DND-41 (cell line): ENCODE measurements at regions not wholly inside any gene's neighbourhood (a gene's known extent, or its start where the extent isn't known, plus 50 kb on each side); places are given as distances from the start of the nearest gene placed in this dataset.

Source experiments
- ATAC-seq: fragments of 200-7000 bp; cut with Tn5 transposase; 3 replicates; pipeline ENCODE4 v1.9.1; 2021; ENCODE audit warnings: low read depth; ENCODE audit not compliant: insufficient read depth
- DNase-seq: peaks from one replicate; pipeline ENCODE4 v3.0.0-alpha.2; 2020
- H2AFZ ChIP-seq: 2 replicates; pipeline ENCODE4 v1.6.0; 2012; ENCODE audit warnings: low read depth, low read length
- H3K27ac ChIP-seq: 2 replicates; pipeline ENCODE4 v1.5.1; 2012; ENCODE audit warnings: low read length, inconsistent platforms
- H3K27me3 ChIP-seq: fragments of 200-600 bp; sonication (generic); 2 replicates; pipeline ENCODE4 v1.6.0; 2012; ENCODE audit warnings: low read length, mild to moderate bottlenecking, inconsistent platforms; ENCODE audit not compliant: insufficient read depth, poor library complexity
- H3K36me3 ChIP-seq: 2 replicates; pipeline ENCODE4 v1.5.1; 2012; ENCODE audit warnings: low read length, inconsistent platforms; ENCODE audit not compliant: insufficient read depth
- H3K4me1 ChIP-seq: 2 replicates; pipeline ENCODE4 v1.5.1; 2012; ENCODE audit warnings: mild to moderate bottlenecking, low read length; ENCODE audit not compliant: insufficient read depth
- H3K4me2 ChIP-seq: 2 replicates; pipeline ENCODE4 v1.6.0; 2012; ENCODE audit warnings: mild to moderate bottlenecking, moderate library complexity, low read length, inconsistent platforms; ENCODE audit not compliant: insufficient read depth
- H3K4me3 ChIP-seq, 2 experiments: fragments of 200-600 bp in 1 of 2; shearing (Covaris generic) in 1 of 2; 2 replicates each; pipeline ENCODE4 v1.5.1; 2012 to 2016; ENCODE audit warnings: inconsistent platforms in 2 of 2, low read length in 2 of 2, mild to moderate bottlenecking in 2 of 2, low read depth in 1 of 2, moderate library complexity in 1 of 2
- H3K79me2 ChIP-seq: 2 replicates; pipeline ENCODE4 v1.6.0; 2012; ENCODE audit warnings: low read length, inconsistent platforms; ENCODE audit not compliant: insufficient read depth
- H3K9ac ChIP-seq: 2 replicates; pipeline ENCODE4 v1.6.0; 2012; ENCODE audit warnings: low read depth, mild to moderate bottlenecking, inconsistent platforms, low read length, moderate library complexity
- H3K9me3 ChIP-seq: 2 replicates; pipeline ENCODE4 v1.5.1; 2012; ENCODE audit warnings: low read length, moderate library complexity, mild to moderate bottlenecking, inconsistent platforms; ENCODE audit not compliant: insufficient read depth, severe bottlenecking
- H4K20me1 ChIP-seq: 2 replicates; pipeline ENCODE4 v1.6.0; 2012; ENCODE audit warnings: low read length; ENCODE audit not compliant: insufficient read depth
- CTCF ChIP-seq: IDR thresholded peaks from 2 replicates; pipeline ENCODE4 v1.5.1; 2012; ENCODE audit warnings: borderline replicate concordance, low read length, moderate library complexity, mild to moderate bottlenecking; ENCODE audit not compliant: poor library complexity, severe bottlenecking; ENCODE audit errors: extremely low read depth
- EZH2 ChIP-seq: IDR thresholded peaks from 3 replicates; pipeline ENCODE4 v1.6.1; 2012; ENCODE audit warnings: borderline replicate concordance, low read depth, mild to moderate bottlenecking, moderate library complexity, low read length, inconsistent platforms; ENCODE audit not compliant: severe bottlenecking

- DNase-seq: no peak
- Histone ChIP-seq H3K4me1 (no peaks in the 10 kb centered on the region), H4K20me1 (no peaks in the 10 kb centered on the region), H3K36me3 (no peaks in the 10 kb centered on the region), H3K79me2 (no peaks in the 10 kb centered on the region), H3K9ac (no peak overlapping the region), H3K4me2 (no peak overlapping the region), H3K27ac (no peak overlapping the region), H3K27me3 (no peaks in the 10 kb centered on the region), H2AFZ (no peak overlapping the region), H3K9me3 (peaks cover 20% of the 10 kb centered on the region), H3K4me3 (no peak overlapping the region)
- no peak for ATAC-seq
- TF ChIP-seq EZH2: no peak
- TF ChIP-seq CTCF: no peak
These were observed 57.4 kb upstream of the INHBA start for GRCh38 chr7:41760293-41760692.

GRCh38 chr7:41758321-41758720 is 55.4 kb upstream of the INHBA start:
- Histone ChIP-seq H3K36me3 (no peaks in the 10 kb centered on the region), H2AFZ (no peak overlapping the region), H3K4me3 (no peak overlapping the region), H3K4me1 (no peaks in the 10 kb centered on the region), H3K79me2 (no peaks in the 10 kb centered on the region), H3K9ac (no peak overlapping the region), H3K9me3 (peaks cover 32% of the 10 kb centered on the region), H3K27ac (no peak overlapping the region), H3K4me2 (no peak overlapping the region), H4K20me1 (no peaks in the 10 kb centered on the region), H3K27me3 (no peaks in the 10 kb centered on the region)
- ATAC-seq (no peak), DNase-seq (no peak)
- TF ChIP-seq CTCF (no peak), EZH2 (no peak)

GRCh38 chr7:41756650-41757182 is 53.8 kb upstream of the INHBA start:
- H3K36me3 ChIP-seq: no peaks in the 10 kb centered on the region
- H3K27ac ChIP-seq: no peak overlapping the region
- H3K4me3 ChIP-seq: no peak overlapping the region
- H3K27me3 ChIP-seq: no peaks in the 10 kb centered on the region
- no peak overlapping the region for H3K9ac ChIP-seq
- H3K4me1 ChIP-seq: no peaks in the 10 kb centered on the region
- H3K79me2 ChIP-seq: no peaks in the 10 kb centered on the region
- H2AFZ ChIP-seq: no peak overlapping the region
- no peak for ATAC-seq
- no peak overlapping the region for H3K4me2 ChIP-seq
- no peak for DNase-seq
- TF ChIP-seq EZH2: no peak
- no peak for TF ChIP-seq CTCF
- peaks cover 32% of the 10 kb centered on the region for H3K9me3 ChIP-seq
- H4K20me1 ChIP-seq: no peaks in the 10 kb centered on the region

GRCh38 chr7:41755096-41755495 is 52.2 kb upstream of the INHBA start:
- H3K4me2 ChIP-seq: no peak overlapping the region
- no peaks in the 10 kb centered on the region for H4K20me1 ChIP-seq
- DNase-seq: no peak
- H3K36me3 ChIP-seq: no peaks in the 10 kb centered on the region
- ATAC-seq: no peak
- no peaks in the 10 kb centered on the region for H3K79me2 ChIP-seq
- no peak overlapping the region for H3K27ac ChIP-seq
- no peak overlapping the region for H2AFZ ChIP-seq
- no peaks in the 10 kb centered on the region for H3K27me3 ChIP-seq
- no peak overlapping the region for H3K4me3 ChIP-seq
- peaks cover 32% of the 10 kb centered on the region for H3K9me3 ChIP-seq
- H3K4me1 ChIP-seq: no peaks in the 10 kb centered on the region
- H3K9ac ChIP-seq: no peak overlapping the region
- TF ChIP-seq CTCF: no peak
- no peak for TF ChIP-seq EZH2
